RWPE1 (cell line): ENCODE measurements at regions not wholly inside any gene's neighbourhood (a gene's known extent, or its start where the extent isn't known, plus 50 kb on each side); places are given as distances from the start of the nearest gene placed in this dataset.

Source experiments
- CTCF ChIA-PET: fragments of 350-600 bp; sonication (Branson Sonifier 250); formaldehyde crosslinking; extraction: SDS; loops from one replicate; lab custom pipeline; 2021; lab: Yijun Ruan, JAX
- POLR2A ChIA-PET: fragments of 400-600 bp; formaldehyde crosslinking; extraction: SDS; loops from one replicate; lab custom pipeline; 2020; ENCODE audit warnings: antibody characterized with exemption; ENCODE audit not compliant: low non-redundant PET; lab: Yijun Ruan, JAX
- DNase-seq: peaks from one replicate; pipeline ENCODE4 v3.0.0; 2012; ENCODE audit warnings: low spot score
- H3K27ac ChIP-seq: fragments of 450-650 bp; 2 replicates; pipeline ENCODE4 v1.5.1; 2017
- CTCF ChIP-seq: fragments of 450-650 bp; conservative IDR thresholded peaks from 2 replicates; pipeline ENCODE4 v1.5.1; 2017; ENCODE audit warnings: low read depth, mild to moderate bottlenecking

GRCh38 chr3:73966733-73967132 lies 342.0 kb upstream of the PDZRN3 start:
- ChIA-PET POLR2A (no interaction called here), CTCF (no interaction called here)
- TF ChIP-seq CTCF: no peak
- H3K27ac ChIP-seq: no peak overlapping the region
- DNase-seq: no peak

GRCh38 chr3:73964818-73965217 lies 340.1 kb upstream of the PDZRN3 start:
- ChIA-PET CTCF (no interaction called here), POLR2A (no interaction called here)
- no peak overlapping the region for H3K27ac ChIP-seq
- TF ChIP-seq CTCF: no peak
- DNase-seq: no peak

GRCh38 chr3:73955494-73956070 lies 330.8 kb upstream of the PDZRN3 start:
- H3K27ac ChIP-seq: no peak overlapping the region
- no peak for DNase-seq
- TF ChIP-seq CTCF: no peak
- ChIA-PET POLR2A (no interaction called here), CTCF (no interaction called here)

- H3K27ac ChIP-seq: no peak overlapping the region
- ChIA-PET POLR2A (no interaction called here), CTCF (no interaction called here)
- no peak for TF ChIP-seq CTCF
- DNase-seq: no peak
These were observed 329.8 kb upstream of the PDZRN3 start for GRCh38 chr3:73954506-73954905.

GRCh38 chr3:73952781-73953180 lies 328.0 kb upstream of the PDZRN3 start:
- ChIA-PET CTCF (no interaction called here), POLR2A (no interaction called here)
- no peak overlapping the region for H3K27ac ChIP-seq
- no peak for DNase-seq
- no peak for TF ChIP-seq CTCF

- TF ChIP-seq CTCF: no peak
- no peak overlapping the region for H3K27ac ChIP-seq
- ChIA-PET CTCF (no interaction called here), POLR2A (no interaction called here)
- DNase-seq: no peak
These were observed 326.3 kb upstream of the PDZRN3 start for GRCh38 chr3:73950865-73951558.
